Neural crest cell (in vitro differentiated cells): ENCODE measurements at regions not wholly inside any gene's neighbourhood (a gene's known extent, or its start where the extent isn't known, plus 50 kb on each side); places are given as distances from the start of the nearest gene placed in this dataset.

Experiments used
- DNase-seq: peaks from one replicate; pipeline ENCODE4 v3.0.0; 2021; ENCODE audit warnings: low read depth, mixed read lengths, low spot score
- H3K27ac Mint-ChIP-seq: one replicate; pipeline ENCODE4 v1.8.0; 2021; ENCODE audit warnings: mild to moderate bottlenecking, mixed read lengths; ENCODE audit not compliant: unreplicated experiment
- H3K27me3 Mint-ChIP-seq: 2 replicates; pipeline ENCODE4 v1.8.0; 2021; ENCODE audit warnings: low read depth, mild to moderate bottlenecking, mixed read lengths
- H3K36me3 Mint-ChIP-seq: 2 replicates; pipeline ENCODE4 v1.8.0; 2021; ENCODE audit warnings: low read depth, mild to moderate bottlenecking, mixed read lengths
- H3K4me1 Mint-ChIP-seq: 2 replicates; pipeline ENCODE4 v1.8.0; 2021; ENCODE audit warnings: mixed read lengths
- H3K4me3 Mint-ChIP-seq: one replicate; pipeline ENCODE4 v1.8.0; 2021; ENCODE audit warnings: mild to moderate bottlenecking, mixed read lengths
- H3K9me3 Mint-ChIP-seq: 2 replicates; pipeline ENCODE4 v1.8.0; 2021; ENCODE audit warnings: mixed read lengths
- TF ChIP-seq, protein P1 (sequence below): fragments of 200-600 bp; sonication (generic); conservative IDR thresholded peaks from 2 replicates; pipeline ENCODE4 v1.5.0; 2021; ENCODE audit warnings: antibody characterized with exemption, mild to moderate bottlenecking

DNA sequence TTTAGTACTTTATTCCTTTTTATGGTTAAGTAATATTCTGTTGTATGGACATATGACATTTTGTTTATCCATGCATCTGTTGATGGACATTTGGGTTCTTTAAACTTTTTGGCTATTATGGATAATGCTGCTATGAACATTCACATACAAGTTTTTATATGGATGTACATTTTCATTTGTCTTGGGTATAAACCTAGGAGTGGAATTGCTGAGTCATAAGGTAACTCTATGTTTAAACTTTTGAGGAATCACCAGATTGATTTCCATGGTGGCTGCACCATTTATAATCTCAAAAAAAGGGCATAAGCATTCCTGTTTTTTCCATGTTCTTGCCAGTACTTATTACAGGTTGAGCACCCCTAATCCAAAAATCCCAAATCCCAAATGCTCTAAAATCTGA lies 90.3 kb upstream of the CRHR1 start:
- H3K36me3 Mint-ChIP-seq = no peaks in the 10 kb centered on the region
- no peak overlapping the region for H3K27ac Mint-ChIP-seq
- peaks cover 32% of the 10 kb centered on the region for H3K27me3 Mint-ChIP-seq
- no peak for DNase-seq
- H3K4me1 Mint-ChIP-seq = peaks cover 19% of the 10 kb centered on the region
- no peak overlapping the region for H3K4me3 Mint-ChIP-seq
- TF ChIP-seq, protein P1, sequence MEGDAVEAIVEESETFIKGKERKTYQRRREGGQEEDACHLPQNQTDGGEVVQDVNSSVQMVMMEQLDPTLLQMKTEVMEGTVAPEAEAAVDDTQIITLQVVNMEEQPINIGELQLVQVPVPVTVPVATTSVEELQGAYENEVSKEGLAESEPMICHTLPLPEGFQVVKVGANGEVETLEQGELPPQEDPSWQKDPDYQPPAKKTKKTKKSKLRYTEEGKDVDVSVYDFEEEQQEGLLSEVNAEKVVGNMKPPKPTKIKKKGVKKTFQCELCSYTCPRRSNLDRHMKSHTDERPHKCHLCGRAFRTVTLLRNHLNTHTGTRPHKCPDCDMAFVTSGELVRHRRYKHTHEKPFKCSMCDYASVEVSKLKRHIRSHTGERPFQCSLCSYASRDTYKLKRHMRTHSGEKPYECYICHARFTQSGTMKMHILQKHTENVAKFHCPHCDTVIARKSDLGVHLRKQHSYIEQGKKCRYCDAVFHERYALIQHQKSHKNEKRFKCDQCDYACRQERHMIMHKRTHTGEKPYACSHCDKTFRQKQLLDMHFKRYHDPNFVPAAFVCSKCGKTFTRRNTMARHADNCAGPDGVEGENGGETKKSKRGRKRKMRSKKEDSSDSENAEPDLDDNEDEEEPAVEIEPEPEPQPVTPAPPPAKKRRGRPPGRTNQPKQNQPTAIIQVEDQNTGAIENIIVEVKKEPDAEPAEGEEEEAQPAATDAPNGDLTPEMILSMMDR = no peak
- no peaks in the 10 kb centered on the region for H3K9me3 Mint-ChIP-seq

DNA sequence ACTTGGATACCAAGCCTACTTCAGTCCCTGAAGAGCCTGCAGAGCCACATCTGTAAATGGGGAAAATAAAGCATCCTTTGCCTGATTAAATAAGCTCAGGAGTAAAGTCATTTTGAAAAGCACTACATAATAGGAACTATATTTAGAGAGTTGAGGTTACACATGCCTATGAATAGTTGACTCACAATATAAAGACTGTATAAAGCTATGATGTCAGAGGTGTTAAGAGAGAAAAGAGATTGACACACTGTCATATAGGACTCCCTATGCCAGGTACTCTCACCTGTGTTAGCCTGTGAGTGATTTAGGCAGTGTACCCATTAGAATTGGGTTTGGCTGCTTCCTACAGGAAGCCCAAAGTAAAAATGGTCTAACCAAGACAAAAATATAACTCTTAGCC lies 87.7 kb upstream of the CRHR1 start:
- no peaks in the 10 kb centered on the region for H3K9me3 Mint-ChIP-seq
- no peak overlapping the region for H3K27ac Mint-ChIP-seq
- DNase-seq = no peak
- TF ChIP-seq, protein P1 = no peak
- H3K36me3 Mint-ChIP-seq = no peaks in the 10 kb centered on the region
- peaks cover 49% of the 10 kb centered on the region for H3K27me3 Mint-ChIP-seq
- no peak overlapping the region for H3K4me3 Mint-ChIP-seq
- peaks cover 2% of the 10 kb centered on the region for H3K4me1 Mint-ChIP-seq

DNA sequence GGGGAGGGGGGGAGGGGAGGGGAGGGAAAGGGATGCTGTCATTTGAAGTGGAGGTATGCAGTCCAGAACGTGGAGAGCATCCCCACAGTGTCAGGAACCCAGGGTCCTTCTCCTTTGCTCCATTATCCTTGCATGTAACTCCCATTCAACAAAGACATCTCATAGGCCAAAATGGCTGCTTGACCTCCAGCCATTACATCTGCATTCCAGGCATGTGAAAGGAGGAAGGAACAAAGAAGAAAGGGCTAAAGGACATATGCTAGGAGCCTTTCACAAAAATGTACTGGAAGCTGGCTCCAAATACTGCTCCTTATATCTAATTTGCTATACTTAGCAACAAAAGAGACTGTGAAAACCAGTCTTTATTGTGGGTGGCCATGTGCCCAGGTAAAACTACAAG lies 87.0 kb upstream of the CRHR1 start:
- Mint-ChIP-seq H3K4me1 (no peaks in the 10 kb centered on the region), H3K27ac (no peak overlapping the region), H3K9me3 (no peaks in the 10 kb centered on the region), H3K27me3 (peaks cover 55% of the 10 kb centered on the region), H3K36me3 (no peaks in the 10 kb centered on the region), H3K4me3 (no peak overlapping the region)
- DNase-seq = no peak
- TF ChIP-seq, protein P1 = no peak

DNA sequence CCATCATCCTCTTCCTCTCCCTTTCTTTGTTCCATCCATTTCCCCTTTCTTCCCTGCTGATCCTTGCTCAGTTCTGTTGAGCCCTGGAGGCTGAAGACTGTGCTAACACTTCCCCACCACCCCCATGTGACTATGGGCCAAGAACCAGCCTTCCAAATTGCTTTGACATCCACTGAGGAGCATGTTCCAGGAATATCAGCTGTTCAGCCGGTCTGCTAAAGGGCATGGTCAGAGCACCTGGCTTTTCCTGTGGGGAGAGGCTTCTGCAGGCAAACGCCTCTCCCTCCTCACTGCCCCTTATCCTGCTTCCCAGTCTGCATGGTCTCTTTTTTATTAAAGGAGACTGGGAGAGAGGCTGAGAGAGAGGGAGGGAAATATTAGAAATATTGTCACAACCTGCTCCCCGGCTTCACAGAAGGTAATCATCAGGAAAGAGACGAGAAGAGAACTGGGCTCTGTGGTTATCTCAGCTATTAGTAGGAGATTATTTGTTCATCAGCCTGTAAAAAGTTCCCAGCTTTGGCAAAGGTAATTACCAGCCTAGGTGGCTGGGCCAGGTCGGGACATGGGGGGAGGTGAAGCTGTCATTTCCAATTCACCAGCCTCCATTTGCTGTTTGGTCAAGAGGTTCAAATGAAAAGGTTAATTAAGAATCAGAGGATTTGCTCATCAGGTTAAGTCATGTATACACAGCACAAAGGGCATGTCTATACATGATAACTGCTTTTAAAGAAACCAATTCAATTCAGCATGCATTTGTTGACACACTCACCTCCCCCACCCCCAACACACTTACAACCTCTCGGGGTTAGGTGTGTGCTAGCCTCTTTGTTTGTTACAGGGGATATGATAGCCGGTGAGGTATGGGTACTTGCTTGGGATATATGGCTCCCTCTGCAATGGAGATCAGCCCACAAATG lies 83.7 kb upstream of the CRHR1 start:
- no peak overlapping the region for H3K27ac Mint-ChIP-seq
- H3K27me3 Mint-ChIP-seq = peaks cover 73% of the 10 kb centered on the region
- DNase-seq = no peak
- H3K9me3 Mint-ChIP-seq = no peaks in the 10 kb centered on the region
- TF ChIP-seq, protein P1 = no peak
- H3K4me1 Mint-ChIP-seq = no peaks in the 10 kb centered on the region
- H3K4me3 Mint-ChIP-seq = no peak overlapping the region
- H3K36me3 Mint-ChIP-seq = no peaks in the 10 kb centered on the region

DNA sequence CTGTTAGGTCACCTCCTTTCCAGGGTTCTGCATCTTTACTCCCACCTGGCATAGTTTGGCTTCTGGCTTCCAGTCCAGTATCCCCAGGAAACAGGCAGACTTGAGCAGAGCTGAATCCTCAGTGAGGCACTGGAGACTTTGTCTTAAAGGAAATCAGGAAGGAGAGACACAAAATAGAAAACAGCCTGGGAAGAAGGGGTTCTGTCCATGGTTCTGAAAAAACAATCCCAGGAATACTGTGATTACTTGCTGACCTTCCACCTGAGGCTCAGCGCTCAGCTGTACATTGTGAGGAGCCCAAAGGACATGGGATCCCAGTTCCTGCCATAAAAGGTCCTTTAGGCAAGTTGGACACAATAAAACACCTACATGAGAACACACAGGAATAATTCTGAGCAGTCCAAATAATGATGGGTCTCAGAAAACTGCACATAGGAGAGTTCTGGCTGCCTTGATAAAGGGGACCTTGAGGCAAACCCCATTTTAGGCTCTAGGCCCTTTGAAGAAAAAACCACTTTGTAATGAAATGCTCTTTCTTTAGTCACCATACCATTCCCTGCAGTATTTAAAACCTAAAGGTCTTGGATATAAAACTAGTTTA lies 81.4 kb upstream of the CRHR1 start:
- Mint-ChIP-seq H3K27me3 (peaks cover 77% of the 10 kb centered on the region), H3K36me3 (no peaks in the 10 kb centered on the region), H3K9me3 (no peaks in the 10 kb centered on the region), H3K27ac (no peak overlapping the region), H3K4me1 (no peaks in the 10 kb centered on the region), H3K4me3 (no peak overlapping the region)
- no peak for DNase-seq
- TF ChIP-seq, protein P1 = no peak
